DMS153 (cell line): ENCODE measurements at regions not wholly inside any gene's neighbourhood (a gene's known extent, or its start where the extent isn't known, plus 50 kb on each side); places are given as distances from the start of the nearest gene placed in this dataset.
"Not testable (repeated sequence)": the region's sequence is repeated elsewhere in the genome, so short reads cannot be mapped to it uniquely, and the experiment has no call there.

Experiments used
- DNase-seq: peaks from one replicate; lab custom pipeline; 2025; lab: John Stamatoyannopoulos, UW

DNA sequence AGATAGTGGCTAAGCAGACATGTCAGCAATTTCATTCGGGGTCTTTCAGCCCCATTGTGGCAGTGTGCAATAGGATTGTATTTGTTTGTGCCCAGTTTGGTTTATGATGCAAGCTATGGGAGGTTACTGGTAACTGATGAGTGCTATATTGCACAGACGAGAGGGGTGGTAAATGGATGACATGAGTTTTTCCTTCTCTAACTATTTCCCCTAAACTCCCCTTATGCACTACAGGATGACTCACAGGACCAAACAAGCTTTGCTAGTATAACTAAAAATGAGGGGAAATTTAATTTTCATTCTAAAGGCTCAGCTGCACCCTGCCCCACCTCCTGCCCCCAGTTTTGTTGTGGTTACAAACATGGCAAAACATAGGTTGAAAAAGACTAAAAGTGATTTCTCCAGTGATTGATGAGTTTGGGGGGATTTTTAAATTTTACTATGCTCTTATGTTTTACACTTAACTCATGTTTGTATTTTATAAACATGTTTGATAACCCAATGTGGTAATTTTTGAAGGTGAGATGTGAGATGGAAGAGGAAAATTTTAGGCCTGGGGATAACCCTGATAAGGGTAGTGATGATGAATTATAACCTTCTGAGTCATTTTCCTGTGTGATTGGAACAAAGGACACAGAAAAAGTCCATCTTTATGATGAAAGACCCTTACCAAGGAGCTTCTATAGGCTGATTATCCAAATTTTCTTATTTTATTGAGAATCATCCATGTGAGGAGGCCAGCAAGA lies 60.8 kb upstream of the NAMPT start:
- DNase-seq = no peak

DNA sequence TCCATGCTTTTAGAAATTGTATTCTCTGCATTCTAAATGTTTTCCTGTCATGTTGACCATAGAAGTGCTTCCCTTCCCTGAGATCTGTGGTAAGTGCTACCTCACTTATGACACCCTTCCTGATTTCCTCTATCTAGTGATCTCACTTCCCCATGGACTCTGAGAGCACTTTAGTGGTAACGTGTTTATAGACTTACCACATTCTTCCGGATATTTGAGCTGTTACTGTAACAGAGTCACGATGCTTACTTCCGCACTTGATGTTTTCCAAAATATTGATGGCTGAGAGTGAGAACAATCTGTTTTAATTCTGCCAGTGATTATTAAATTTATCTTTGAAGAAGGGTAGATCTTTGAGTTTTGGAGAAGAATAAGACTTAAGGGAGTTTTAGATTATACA lies 60.1 kb upstream of the NAMPT start:
- no peak for DNase-seq

DNA sequence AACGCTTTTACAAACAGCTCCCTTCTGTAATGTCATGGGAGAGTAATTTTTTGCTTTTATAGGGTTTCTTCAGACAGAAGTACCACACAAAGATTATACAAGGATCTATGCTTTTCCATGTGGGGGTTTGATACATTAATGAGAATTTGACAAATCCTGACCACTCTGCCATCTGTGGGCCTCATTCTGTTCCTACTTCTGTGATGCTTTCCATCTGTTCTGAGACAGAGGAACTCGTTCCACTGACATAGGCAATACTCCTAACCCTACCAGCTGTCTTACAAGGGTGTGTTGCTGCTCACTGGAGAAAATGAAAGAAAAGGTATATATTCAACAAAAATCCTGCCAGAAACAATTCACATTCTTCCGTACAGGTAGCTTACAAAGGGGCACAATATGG lies 59.4 kb upstream of the NAMPT start:
- DNase-seq = no peak

DNA sequence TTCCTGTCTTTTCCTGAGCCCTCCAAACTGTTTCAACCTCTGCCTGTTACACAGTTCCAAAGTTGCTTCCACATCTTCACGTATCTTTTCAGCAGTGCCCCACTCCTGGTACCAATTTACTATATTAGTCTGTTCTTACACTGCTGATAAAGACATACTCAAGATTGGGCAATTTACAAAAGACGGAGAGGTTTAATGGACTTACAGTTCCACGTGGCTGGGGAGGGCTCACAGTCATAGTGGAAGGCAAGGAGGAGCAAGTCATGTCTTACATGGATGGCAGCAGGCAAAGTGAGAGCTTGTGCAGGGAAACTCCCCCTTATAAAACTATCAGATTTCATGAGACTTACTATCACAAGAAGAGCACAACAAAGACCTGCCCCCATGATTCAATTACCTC lies 57.3 kb upstream of the NAMPT start:
- not testable (repeated sequence) for DNase-seq

DNA sequence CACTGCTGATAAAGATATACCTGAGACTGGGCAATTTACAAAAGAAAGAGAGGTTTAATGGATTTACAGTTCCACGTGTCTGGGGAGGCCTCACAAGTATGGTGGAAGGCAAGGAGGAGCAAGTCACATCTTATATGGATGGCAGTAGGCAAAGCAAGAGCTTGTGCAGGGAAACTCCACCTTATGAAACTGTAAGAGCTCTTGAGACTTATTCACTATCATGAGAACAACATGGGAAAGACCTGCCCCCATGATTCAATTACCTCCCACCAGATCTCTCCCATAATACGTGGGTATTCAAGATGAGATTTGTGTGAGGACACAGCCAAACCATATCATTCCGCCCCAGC lies 55.4 kb upstream of the NAMPT start:
- DNase-seq = not testable (repeated sequence)

DNA sequence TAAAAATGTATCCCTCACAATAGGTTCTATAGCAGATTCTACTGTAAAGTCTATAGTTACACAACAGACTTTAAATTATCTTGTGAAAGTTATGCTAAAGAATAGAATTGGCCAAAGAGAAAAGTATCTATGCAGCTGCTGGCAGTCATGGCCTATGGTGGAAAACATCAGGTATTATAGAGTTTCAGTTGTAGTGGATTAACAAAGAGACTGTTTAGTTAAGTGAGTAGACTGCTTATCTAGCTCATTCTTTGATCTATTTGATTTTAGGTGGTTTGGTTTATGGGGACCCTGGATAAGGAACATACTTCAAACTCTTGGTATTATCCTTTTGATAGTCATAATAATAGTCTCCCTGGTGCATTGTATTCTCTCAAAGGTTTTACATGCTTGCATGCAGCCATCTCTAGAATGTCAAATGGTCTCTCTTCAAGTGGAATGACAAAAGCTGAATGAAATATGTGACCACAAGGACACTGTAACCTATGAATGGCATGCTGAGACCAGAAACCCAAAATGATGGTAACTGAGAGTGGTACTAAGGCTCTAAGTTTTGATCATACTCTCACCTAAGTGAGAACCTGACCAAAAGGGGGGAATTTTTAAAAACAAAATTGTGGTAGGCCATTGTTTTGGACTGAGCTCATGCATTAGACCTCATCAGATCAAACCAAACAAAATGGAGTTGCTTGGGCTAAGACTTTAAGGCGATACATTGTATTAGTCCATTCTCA lies 54.9 kb upstream of the NAMPT start:
- DNase-seq = no peak

DNA sequence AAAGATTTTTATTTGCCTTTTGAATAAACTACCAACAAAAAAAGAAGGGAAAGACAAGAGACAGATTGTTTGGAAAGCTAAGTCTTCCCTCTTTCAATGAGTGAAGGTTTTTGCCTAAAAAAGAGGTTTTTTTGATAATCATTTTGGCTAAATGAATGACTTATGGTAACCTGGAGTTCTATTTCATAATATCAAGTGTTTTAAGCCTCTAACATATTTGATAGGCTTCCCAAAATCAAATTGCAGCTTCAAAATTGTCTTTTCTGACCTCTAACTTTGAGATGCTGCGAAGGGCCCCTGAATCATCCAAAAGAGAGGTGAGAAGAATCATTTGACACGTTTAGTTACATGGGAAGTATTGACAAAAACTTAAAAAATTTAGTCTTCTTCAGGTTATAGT lies 53.0 kb upstream of the NAMPT start:
- DNase-seq = no peak

DNA sequence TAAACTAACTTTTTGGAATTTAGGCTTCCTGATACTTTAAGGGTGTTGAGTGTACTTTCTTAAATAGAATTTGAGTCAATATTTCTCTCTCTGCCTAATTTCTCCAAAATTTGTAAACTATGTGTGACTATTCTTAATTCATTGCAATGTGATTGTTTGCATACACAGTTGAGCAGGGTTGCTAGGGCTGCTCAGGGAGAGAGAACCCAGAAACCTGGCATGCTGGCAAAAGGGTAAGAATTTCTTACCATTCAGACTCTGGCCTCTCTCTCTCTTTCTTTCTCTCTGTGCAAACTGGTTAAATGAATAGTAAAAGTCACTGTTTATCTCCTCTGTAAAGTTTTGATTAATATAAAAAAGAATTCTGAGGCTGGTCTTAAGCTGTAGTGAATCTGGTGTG lies 51.0 kb upstream of the NAMPT start:
- DNase-seq = no peak
